ENCODE measurements at regions not wholly inside any gene's neighbourhood (a gene's known extent, or its start where the extent isn't known, plus 50 kb on each side); places are given as distances from the start of the nearest gene placed in this dataset.
A peak's percentile ranks its signal among the peaks of the same experiment; 100 is the strongest.

- no peaks in the 10 kb centered on the region for H3K36me3 ChIP-seq (ENCODE audit: control insufficient read depth, insufficient read depth, low read length)
- H3K27ac Mint-ChIP-seq = no peak overlapping the region
- H3K9ac ChIP-seq (ENCODE audit: extremely low read depth, low read length, poor library complexity, severe bottlenecking) = no peak overlapping the region
- no peak for TF ChIP-seq CTCF (conservative IDR thresholded peaks at IDR 0.05)
- no peaks in the 10 kb centered on the region for H3K36me3 Mint-ChIP-seq (ENCODE audit: low read depth)
- H3K27me3 ChIP-seq (ENCODE audit: control insufficient read depth, insufficient read depth, low read length, poor library complexity, severe bottlenecking) = no peaks in the 10 kb centered on the region
- no peak overlapping the region for H3K27ac ChIP-seq (ENCODE audit: low read depth, low read length)
- H3K4me3 Mint-ChIP-seq = no peak overlapping the region
- H3K9me3 ChIP-seq (ENCODE audit: control insufficient read depth, low read length) = no peaks in the 10 kb centered on the region
- no peak overlapping the region for H3K4me3 ChIP-seq (ENCODE audit: low read length)
- peaks cover 2% of the 10 kb centered on the region for H3K27me3 Mint-ChIP-seq (ENCODE audit: insufficient read depth)
- H3K4me1 ChIP-seq (ENCODE audit: control insufficient read depth, insufficient read depth, low read length) = no peaks in the 10 kb centered on the region
- no peaks in the 10 kb centered on the region for H3K9me3 Mint-ChIP-seq
- 91 to 96% methylated on average over 9 to 11 of the region's 11 CpGs for WGBS, 2 experiments (ENCODE audit: insufficient coverage in 1 of 2, insufficient read length in 1 of 2)
- peak; percentile 47 for DNase-seq
- H3K4me1 Mint-ChIP-seq = no peaks in the 10 kb centered on the region
Measured at GRCh38 chr6:25180630-25181349, 98.4 kb upstream of the CARMIL1 start.

- H3K36me3 Mint-ChIP-seq (ENCODE audit: low read depth) = no peaks in the 10 kb centered on the region
- Histone ChIP-seq H3K27me3 (ENCODE audit: control insufficient read depth, insufficient read depth, low read length, poor library complexity, severe bottlenecking) (no peaks in the 10 kb centered on the region), H3K4me3 (ENCODE audit: low read length) (no peak overlapping the region), H3K27ac (ENCODE audit: low read depth, low read length) (no peak overlapping the region), H3K9ac (ENCODE audit: extremely low read depth, low read length, poor library complexity, severe bottlenecking) (no peak overlapping the region), H3K4me1 (ENCODE audit: control insufficient read depth, insufficient read depth, low read length) (no peaks in the 10 kb centered on the region), H3K36me3 (ENCODE audit: control insufficient read depth, insufficient read depth, low read length) (no peaks in the 10 kb centered on the region), H3K9me3 (ENCODE audit: control insufficient read depth, low read length) (no peaks in the 10 kb centered on the region)
- H3K4me3 Mint-ChIP-seq = no peak overlapping the region
- H3K4me1 Mint-ChIP-seq = no peaks in the 10 kb centered on the region
- no peak overlapping the region for H3K27ac Mint-ChIP-seq
- DNase-seq = no peak
- peaks cover 2% of the 10 kb centered on the region for H3K27me3 Mint-ChIP-seq (ENCODE audit: insufficient read depth)
- H3K9me3 Mint-ChIP-seq = no peaks in the 10 kb centered on the region
- no peak for TF ChIP-seq CTCF (conservative IDR thresholded peaks at IDR 0.05)
- 87 to 100% methylated on average over 1 to 4 of the region's 4 CpGs for WGBS, 2 experiments (ENCODE audit: insufficient coverage in 1 of 2, insufficient read length in 1 of 2)
Measured at GRCh38 chr6:25181350-25181724, 97.8 kb upstream of the CARMIL1 start.

- Histone ChIP-seq H3K27ac (ENCODE audit: low read depth, low read length) (no peak overlapping the region), H3K4me3 (ENCODE audit: low read length) (no peak overlapping the region), H3K27me3 (ENCODE audit: control insufficient read depth, insufficient read depth, low read length, poor library complexity, severe bottlenecking) (no peaks in the 10 kb centered on the region), H3K9ac (ENCODE audit: extremely low read depth, low read length, poor library complexity, severe bottlenecking) (no peak overlapping the region), H3K36me3 (ENCODE audit: control insufficient read depth, insufficient read depth, low read length) (no peaks in the 10 kb centered on the region), H3K9me3 (ENCODE audit: control insufficient read depth, low read length) (no peaks in the 10 kb centered on the region), H3K4me1 (ENCODE audit: control insufficient read depth, insufficient read depth, low read length) (no peaks in the 10 kb centered on the region)
- TF ChIP-seq CTCF (conservative IDR thresholded peaks at IDR 0.05) = no peak
- Mint-ChIP-seq H3K27ac (no peak overlapping the region), H3K4me1 (no peaks in the 10 kb centered on the region), H3K27me3 (ENCODE audit: insufficient read depth) (peaks cover 2% of the 10 kb centered on the region), H3K36me3 (ENCODE audit: low read depth) (no peaks in the 10 kb centered on the region), H3K9me3 (no peaks in the 10 kb centered on the region), H3K4me3 (no peak overlapping the region)
- no peak for DNase-seq
- 92% methylated on average over 1 of the region's 1 CpG; no CpG with 5 or more reads in 1 of the 2 experiments for WGBS, 2 experiments (ENCODE audit: insufficient coverage in 1 of 2, insufficient read length in 1 of 2)
Measured at GRCh38 chr6:25181923-25182322, 97.3 kb upstream of the CARMIL1 start.
